SK-N-MC (cell line): ENCODE measurements at regions not wholly inside any gene's neighbourhood (a gene's known extent, or its start where the extent isn't known, plus 50 kb on each side); places are given as distances from the start of the nearest gene placed in this dataset.

Experiments
- DNase-seq: peaks from one replicate; pipeline ENCODE4 v3.0.0-alpha.2; 2011; ENCODE audit warnings: low read depth, low spot score
- H3K27ac ChIP-seq: fragments of 200-600 bp; sonication (generic); 2 replicates; pipeline ENCODE4 v1.5.1; 2016; ENCODE audit warnings: mixed run types
- H3K36me3 ChIP-seq: fragments of 200-600 bp; sonication (generic); 2 replicates; pipeline ENCODE4 v1.6.1; 2017; ENCODE audit warnings: antibody characterized with exemption, low read length, mixed read lengths; ENCODE audit not compliant: insufficient read depth
- H3K4me3 ChIP-seq: fragments of 200-600 bp; sonication (generic); 2 replicates; pipeline ENCODE4 v1.5.1; 2016
- H3K9ac ChIP-seq: fragments of 200-600 bp; sonication (generic); 2 replicates; pipeline ENCODE4 v1.8.0; 2017; ENCODE audit warnings: mixed run types, mixed read lengths; ENCODE audit not compliant: insufficient read length
- H3K9me3 ChIP-seq: fragments of 200-600 bp; sonication (generic); 2 replicates; pipeline ENCODE4 v1.6.1; 2017; ENCODE audit warnings: low read depth, mild to moderate bottlenecking, antibody characterized with exemption, low read length, moderate library complexity, mixed read lengths
- EZH2 ChIP-seq: fragments of 200-600 bp; sonication (generic); IDR thresholded peaks from one replicate; pipeline ENCODE4 v1.6.1; 2017; ENCODE audit warnings: antibody characterized with exemption
- FOXP2 ChIP-seq: optimal IDR thresholded peaks from 2 replicates; pipeline ENCODE3; 2011; ENCODE audit warnings: mild to moderate bottlenecking, moderate library complexity; ENCODE audit not compliant: insufficient read depth; ENCODE audit errors: extremely low read length, control extremely low read depth
- POLR2AphosphoS5 ChIP-seq: IDR thresholded peaks from 2 replicates; pipeline ENCODE4 v1.6.1; 2012; ENCODE audit warnings: mild to moderate bottlenecking, low read depth, low read length, borderline replicate concordance

DNA sequence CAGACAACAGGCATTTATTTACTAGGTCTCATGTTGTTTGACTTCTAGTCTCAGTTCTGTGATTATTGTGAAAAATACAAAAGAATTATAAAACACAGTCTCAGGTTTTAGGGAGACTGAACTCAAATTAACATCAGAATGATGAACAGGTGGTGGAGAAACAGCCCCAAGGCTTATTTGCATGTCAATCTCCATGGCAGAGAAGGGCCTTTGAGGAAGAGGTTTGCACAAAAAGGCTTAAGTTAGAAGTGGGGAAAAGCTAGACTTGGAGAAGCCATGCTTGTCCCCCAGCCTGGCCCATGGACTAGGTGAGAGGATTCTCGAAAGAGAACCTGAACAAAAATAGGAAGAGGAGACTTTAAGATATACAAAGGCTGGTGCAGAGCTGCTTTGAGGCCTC lies 183.3 kb downstream of the EDN1 start:
- Histone ChIP-seq H3K36me3 (no peaks in the 10 kb centered on the region), H3K4me3 (no peak overlapping the region), H3K27ac (no peak overlapping the region), H3K9ac (no peak overlapping the region), H3K9me3 (no peaks in the 10 kb centered on the region)
- no peak for TF ChIP-seq EZH2
- DNase-seq, result no peak

DNA sequence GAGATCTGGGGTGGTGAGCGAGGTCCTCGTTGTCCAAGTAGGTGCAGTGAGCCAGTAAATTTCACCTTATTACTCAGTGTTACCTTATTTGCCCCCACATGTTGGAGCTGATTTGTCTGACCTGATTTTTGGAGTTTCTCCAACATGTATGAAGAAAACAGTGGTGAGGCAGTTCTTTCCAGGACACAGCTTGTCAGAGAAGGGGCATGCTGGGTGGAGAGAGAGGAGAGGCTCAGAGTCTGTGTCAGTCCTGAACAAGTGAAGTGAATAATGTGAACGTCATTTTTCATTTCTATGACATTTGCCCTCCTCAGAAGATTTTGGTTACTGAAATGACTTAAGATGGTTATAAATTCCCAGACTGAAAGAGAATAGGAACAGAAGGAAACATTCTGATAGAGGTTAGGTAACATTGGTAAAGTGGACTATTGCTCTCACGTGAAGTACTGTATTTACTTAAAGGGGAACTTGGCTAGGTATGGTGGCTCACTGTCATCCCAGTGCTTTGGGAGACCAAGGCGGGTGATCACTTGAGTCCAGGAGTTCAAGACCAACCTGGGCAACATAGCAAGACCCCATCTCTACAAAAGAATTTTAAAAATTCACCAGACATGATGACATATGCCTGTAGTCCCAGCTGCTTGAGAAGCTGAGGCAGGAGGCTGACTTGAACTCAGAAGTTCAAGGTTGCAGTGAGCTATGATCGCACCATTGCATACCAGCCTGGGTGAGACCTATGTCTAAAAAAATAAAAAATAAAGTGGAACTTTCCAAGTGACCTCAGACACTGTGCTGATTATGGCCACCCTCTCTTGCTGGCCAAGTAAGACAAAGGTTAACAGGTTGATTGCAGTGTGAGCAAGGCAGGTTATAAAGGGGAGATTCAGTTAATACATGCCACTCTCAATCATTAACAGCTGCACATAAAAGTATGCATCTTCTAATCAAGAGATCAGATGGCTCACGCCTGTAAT lies 184.3 kb downstream of the EDN1 start:
- no peak for TF ChIP-seq POLR2AphosphoS5
- no peak for TF ChIP-seq FOXP2
- TF ChIP-seq EZH2, result no peak
- H3K4me3 ChIP-seq, result no peak overlapping the region
- no peaks in the 10 kb centered on the region for H3K36me3 ChIP-seq
- DNase-seq, result no peak
- H3K27ac ChIP-seq, result no peak overlapping the region
- H3K9me3 ChIP-seq, result no peaks in the 10 kb centered on the region
- no peak overlapping the region for H3K9ac ChIP-seq

DNA sequence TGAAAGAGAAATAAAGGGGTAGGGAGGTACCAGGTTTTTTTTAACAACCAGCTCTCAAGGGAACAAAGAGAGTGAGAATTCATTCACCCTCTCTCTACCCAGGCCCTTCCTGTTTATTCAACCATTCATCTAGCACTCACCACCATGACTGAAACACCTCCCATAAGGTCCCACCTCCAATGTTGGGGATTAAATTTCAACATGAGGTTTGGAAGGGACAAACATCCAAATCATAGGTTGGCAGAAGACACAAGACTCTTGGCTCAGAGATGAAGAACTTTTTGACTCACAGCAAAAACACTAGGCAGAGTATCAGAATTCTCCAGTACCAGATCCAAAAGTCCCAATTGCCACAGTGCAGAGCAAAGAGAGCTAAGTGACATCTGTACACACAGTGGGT lies 186.3 kb downstream of the EDN1 start:
- H3K27ac ChIP-seq, result no peak overlapping the region

DNA sequence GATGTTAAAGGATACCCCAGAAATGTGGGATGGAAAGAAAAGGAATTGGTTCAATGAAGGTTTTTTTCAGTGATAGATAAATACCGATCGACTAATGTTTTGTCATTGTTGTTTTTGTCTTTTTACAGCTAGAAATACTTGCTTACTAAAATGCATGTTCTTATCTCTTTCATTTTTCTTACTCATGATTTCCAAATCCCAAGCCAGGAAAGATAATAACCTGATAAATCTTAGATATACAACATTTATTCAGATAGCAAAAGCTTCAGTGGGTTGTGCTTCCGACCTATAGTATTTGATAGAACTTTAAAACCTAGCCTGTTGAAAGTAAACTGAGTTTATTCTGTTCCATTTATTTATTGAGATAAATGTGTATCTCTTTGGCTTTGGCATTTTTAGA lies 187.5 kb downstream of the EDN1 start:
- no peak for TF ChIP-seq POLR2AphosphoS5
- DNase-seq, result no peak
- no peak overlapping the region for H3K27ac ChIP-seq
- H3K9me3 ChIP-seq, result no peaks in the 10 kb centered on the region
- no peak overlapping the region for H3K9ac ChIP-seq
- H3K36me3 ChIP-seq, result no peaks in the 10 kb centered on the region
- no peak overlapping the region for H3K4me3 ChIP-seq

More for the DNA sequence above, 186.3 kb downstream of the EDN1 start:
- no peak for DNase-seq
- no peak overlapping the region for H3K9ac ChIP-seq
- H3K9me3 ChIP-seq, result no peaks in the 10 kb centered on the region
- no peak for TF ChIP-seq FOXP2
- TF ChIP-seq EZH2, result no peak
- no peak for TF ChIP-seq POLR2AphosphoS5
- H3K36me3 ChIP-seq, result no peaks in the 10 kb centered on the region
- no peak overlapping the region for H3K4me3 ChIP-seq

DNA sequence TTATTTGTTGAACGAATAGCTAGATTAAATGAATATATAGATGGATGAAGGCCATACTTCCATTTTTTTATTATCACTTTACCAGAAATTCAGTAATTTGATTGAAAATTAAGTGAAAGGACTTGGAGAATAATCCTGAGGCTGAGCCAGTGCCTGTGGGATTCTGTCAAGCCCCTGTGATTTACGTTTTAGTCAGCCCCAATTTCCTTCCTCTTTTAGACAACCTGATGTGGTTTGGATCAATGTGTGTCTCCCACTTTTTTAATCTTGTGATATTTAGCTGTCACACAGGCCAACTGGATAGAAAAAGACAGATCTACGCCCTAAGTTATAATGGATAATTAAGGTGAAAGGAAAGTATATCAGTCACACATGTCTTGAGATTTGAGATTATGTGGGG lies 188.8 kb downstream of the EDN1 start:
- TF ChIP-seq POLR2AphosphoS5, result no peak
- no peak for TF ChIP-seq FOXP2
- TF ChIP-seq EZH2, result no peak
- no peak for DNase-seq
- no peaks in the 10 kb centered on the region for H3K36me3 ChIP-seq
- no peaks in the 10 kb centered on the region for H3K9me3 ChIP-seq
- no peak overlapping the region for H3K27ac ChIP-seq
- no peak overlapping the region for H3K4me3 ChIP-seq
- H3K9ac ChIP-seq, result no peak overlapping the region

DNA sequence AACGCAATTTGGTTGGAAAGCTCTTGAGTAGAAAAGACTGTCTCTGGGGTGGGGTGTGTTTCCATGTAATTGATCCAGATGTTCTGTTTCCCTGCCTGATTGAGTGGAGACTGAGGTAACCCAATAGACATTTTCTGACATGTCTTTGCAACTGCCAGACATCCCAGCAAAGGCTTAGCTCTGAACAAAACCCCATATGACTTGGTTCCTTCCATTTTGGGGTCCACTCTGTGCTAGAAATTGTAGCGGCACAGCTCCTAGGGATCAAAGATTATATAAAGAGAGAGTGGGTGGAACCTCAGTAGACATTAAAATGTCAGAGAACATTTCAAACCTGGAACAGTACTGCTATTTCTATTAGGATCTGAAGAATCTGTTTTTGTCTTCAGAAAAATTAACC lies 189.3 kb downstream of the EDN1 start:
- Histone ChIP-seq H3K9ac (no peak overlapping the region), H3K36me3 (no peaks in the 10 kb centered on the region), H3K27ac (no peak overlapping the region), H3K4me3 (no peak overlapping the region), H3K9me3 (no peaks in the 10 kb centered on the region)
- TF ChIP-seq POLR2AphosphoS5 (no peak), FOXP2 (no peak), EZH2 (no peak)
- no peak for DNase-seq

DNA sequence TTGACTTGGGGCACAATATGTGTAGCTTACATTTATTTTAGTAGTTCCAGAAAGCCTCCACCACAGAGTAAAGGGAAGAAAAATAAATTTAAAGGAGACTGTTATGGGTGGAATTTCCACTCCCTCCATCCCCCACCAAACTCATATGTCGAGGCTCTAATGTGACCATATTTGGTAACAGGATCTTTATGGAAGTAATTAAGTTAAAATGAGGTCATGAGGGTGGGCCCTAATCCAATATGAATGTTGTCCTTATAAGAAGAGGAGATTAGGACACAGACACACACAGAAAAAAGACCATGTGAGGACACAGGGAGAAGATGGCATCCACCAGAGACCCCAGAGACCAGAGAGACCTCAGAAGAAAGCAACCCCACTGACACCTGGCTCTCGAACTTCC lies 189.7 kb downstream of the EDN1 start:
- no peaks in the 10 kb centered on the region for H3K36me3 ChIP-seq
- no peak for TF ChIP-seq FOXP2
- no peak overlapping the region for H3K9ac ChIP-seq
- no peaks in the 10 kb centered on the region for H3K9me3 ChIP-seq
- no peak for DNase-seq
- no peak overlapping the region for H3K4me3 ChIP-seq
- no peak overlapping the region for H3K27ac ChIP-seq

DNA sequence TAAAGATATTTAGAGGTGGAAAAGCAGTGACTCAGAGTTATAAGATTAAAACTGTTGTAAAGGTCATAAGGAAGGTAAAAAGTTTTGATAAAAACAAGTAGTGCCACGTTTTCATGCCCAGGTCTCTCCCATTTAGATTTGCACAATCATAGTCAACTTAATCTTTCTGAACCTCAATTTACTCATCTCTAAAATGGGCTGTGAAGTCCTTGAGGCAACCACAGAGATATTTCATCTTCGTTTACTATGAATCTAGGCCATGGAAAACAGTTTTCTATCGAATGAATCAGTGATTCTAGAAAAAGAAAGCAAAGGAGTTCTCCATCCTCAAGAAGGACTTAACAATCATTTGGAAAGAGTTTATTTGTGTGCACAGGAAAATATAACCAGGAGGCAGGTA lies 190.2 kb downstream of the EDN1 start:
- TF ChIP-seq POLR2AphosphoS5 (no peak), EZH2 (no peak), FOXP2 (no peak)
- no peak overlapping the region for H3K27ac ChIP-seq
- no peak for DNase-seq

DNA sequence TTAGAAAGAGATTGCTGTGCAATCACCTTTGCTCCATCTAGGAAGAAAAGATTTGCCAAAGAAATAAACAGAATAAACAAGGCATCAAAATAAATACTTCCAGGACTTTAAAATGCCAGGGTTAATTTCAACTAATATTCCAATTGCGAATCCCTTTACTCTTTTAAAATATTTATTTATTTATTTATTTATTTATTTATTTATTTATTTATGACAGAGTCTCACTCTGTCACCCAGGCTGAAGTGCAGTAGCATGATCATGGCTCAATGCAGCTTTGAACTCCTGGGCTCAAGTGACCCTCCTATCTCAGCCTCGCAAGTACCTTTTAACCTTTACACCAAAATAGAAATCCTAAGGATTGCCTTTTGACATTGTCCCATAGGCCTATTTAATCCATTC lies 191.1 kb downstream of the EDN1 start:
- TF ChIP-seq POLR2AphosphoS5, result no peak
- no peak for TF ChIP-seq EZH2
- no peak for TF ChIP-seq FOXP2
- H3K4me3 ChIP-seq, result no peak overlapping the region
- no peak overlapping the region for H3K9ac ChIP-seq
- no peaks in the 10 kb centered on the region for H3K9me3 ChIP-seq
- no peak for DNase-seq
- no peaks in the 10 kb centered on the region for H3K36me3 ChIP-seq
- no peak overlapping the region for H3K27ac ChIP-seq

More for the DNA sequence above, 190.2 kb downstream of the EDN1 start:
- Histone ChIP-seq H3K9ac (no peak overlapping the region), H3K9me3 (no peaks in the 10 kb centered on the region), H3K36me3 (no peaks in the 10 kb centered on the region), H3K4me3 (no peak overlapping the region)
